Karpas-422 (cell line): ENCODE measurements at regions not wholly inside any gene's neighbourhood (a gene's known extent, or its start where the extent isn't known, plus 50 kb on each side); places are given as distances from the start of the nearest gene placed in this dataset.

Source experiments
- DNase-seq: peaks from one replicate; pipeline ENCODE4 v3.0.0-alpha.2; 2015
- H2AFZ ChIP-seq: fragments of 200-600 bp; sonication (generic); 2 replicates; pipeline ENCODE4 v1.6.1; 2014; ENCODE audit warnings: antibody characterized with exemption, low read length, mixed read lengths
- H3K27ac ChIP-seq: fragments of 200-600 bp; sonication (generic); 2 replicates; pipeline ENCODE4 v1.5.1; 2014; ENCODE audit warnings: mild to moderate bottlenecking, low read length, moderate library complexity
- H3K27me3 ChIP-seq: fragments of 200-600 bp; sonication (generic); 2 replicates; pipeline ENCODE4 v1.6.1; 2014; ENCODE audit warnings: low read length, mixed read lengths
- H3K36me3 ChIP-seq: fragments of 200-600 bp; sonication (generic); 2 replicates; pipeline ENCODE4 v1.6.1; 2014; ENCODE audit warnings: low read length, mixed read lengths; ENCODE audit not compliant: insufficient read depth
- H3K4me1 ChIP-seq: fragments of 200-600 bp; sonication (generic); 2 replicates; pipeline ENCODE4 v1.6.1; 2014; ENCODE audit warnings: mild to moderate bottlenecking, low read length, mixed read lengths
- H3K4me2 ChIP-seq: fragments of 200-600 bp; sonication (generic); 2 replicates; pipeline ENCODE4 v1.6.1; 2014; ENCODE audit warnings: low read length, low read depth, mild to moderate bottlenecking; ENCODE audit not compliant: poor library complexity, severe bottlenecking
- H3K4me3 ChIP-seq: fragments of 200-600 bp; sonication (generic); 2 replicates; pipeline ENCODE4 v1.5.1; 2014; ENCODE audit warnings: mild to moderate bottlenecking, antibody characterized with exemption, low read length, mixed read lengths
- H3K79me2 ChIP-seq: fragments of 200-600 bp; sonication (generic); 2 replicates; pipeline ENCODE4 v1.6.1; 2014; ENCODE audit warnings: mild to moderate bottlenecking, low read length, mixed read lengths
- H3K9ac ChIP-seq: fragments of 200-600 bp; sonication (generic); 2 replicates; pipeline ENCODE4 v1.6.0; 2014; ENCODE audit warnings: low read length
- H3K9me2 ChIP-seq: fragments of 200-600 bp; sonication (generic), shearing (Covaris generic); replicated peaks from 2 replicates; pipeline ENCODE4 v1.6.0; 2014; ENCODE audit warnings: mild to moderate bottlenecking, low read length, moderate library complexity; ENCODE audit not compliant: insufficient read depth
- H3K9me3 ChIP-seq: fragments of 300-700, 200-600 bp; sonication (generic); 2 replicates; pipeline ENCODE4 v1.6.1; 2014; ENCODE audit warnings: low read length, mixed read lengths
- H4K20me1 ChIP-seq: fragments of 200-600 bp; sonication (generic); 2 replicates; pipeline ENCODE4 v1.6.1; 2014; ENCODE audit warnings: mild to moderate bottlenecking, antibody characterized with exemption, low read length, low read depth; ENCODE audit not compliant: insufficient read depth

GRCh38 chr14:28952161-28952560 lies 185.6 kb downstream of the FOXG1 start:
- Histone ChIP-seq H3K9ac (no peak overlapping the region), H3K9me3 (peaks cover 62% of the 10 kb centered on the region), H3K36me3 (no peaks in the 10 kb centered on the region), H3K27me3 (no peaks in the 10 kb centered on the region), H3K9me2 (no peaks in the 10 kb centered on the region), H4K20me1 (no peaks in the 10 kb centered on the region), H3K4me2 (no peak overlapping the region), H3K4me3 (no peak overlapping the region), H2AFZ (no peak overlapping the region), H3K79me2 (no peaks in the 10 kb centered on the region), H3K27ac (no peak overlapping the region), H3K4me1 (no peaks in the 10 kb centered on the region)
- DNase-seq, result peak; percentile 4

- Histone ChIP-seq H3K9me3 (peaks cover 57% of the 10 kb centered on the region), H3K4me2 (no peak overlapping the region), H4K20me1 (no peaks in the 10 kb centered on the region), H3K79me2 (no peaks in the 10 kb centered on the region), H3K27ac (no peak overlapping the region), H3K9me2 (no peaks in the 10 kb centered on the region), H3K4me3 (no peak overlapping the region), H3K27me3 (no peaks in the 10 kb centered on the region), H2AFZ (no peak overlapping the region), H3K36me3 (no peaks in the 10 kb centered on the region), H3K9ac (no peak overlapping the region), H3K4me1 (no peaks in the 10 kb centered on the region)
- peak; percentile 17 for DNase-seq
Measured at GRCh38 chr14:28952666-28953065, 186.1 kb downstream of the FOXG1 start.

DNA sequence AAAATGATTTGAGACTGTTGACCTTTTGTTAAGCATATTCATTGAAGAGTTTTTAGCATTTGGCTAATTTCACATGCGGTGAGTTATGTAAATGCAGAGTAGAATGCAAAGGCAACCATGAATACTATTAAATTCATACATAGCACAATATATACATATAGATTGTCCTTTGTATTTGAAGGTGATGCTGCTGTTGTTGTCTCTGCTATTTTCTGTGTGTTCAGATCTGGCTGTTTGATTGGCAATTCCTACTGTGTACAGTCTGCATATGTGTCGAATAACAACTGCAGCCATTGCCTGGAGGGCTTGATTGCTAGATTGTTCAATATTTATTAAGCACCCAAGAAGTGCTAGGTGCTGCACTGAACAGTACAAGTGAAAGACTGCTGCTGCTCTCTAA lies 187.4 kb downstream of the FOXG1 start:
- no peaks in the 10 kb centered on the region for H3K4me1 ChIP-seq
- H3K9ac ChIP-seq, result no peak overlapping the region
- no peak overlapping the region for H3K4me3 ChIP-seq
- H3K27ac ChIP-seq, result no peak overlapping the region
- H3K4me2 ChIP-seq, result no peak overlapping the region
- no peak overlapping the region for H2AFZ ChIP-seq
- DNase-seq, result no peak
- no peaks in the 10 kb centered on the region for H3K27me3 ChIP-seq
- H3K79me2 ChIP-seq, result no peaks in the 10 kb centered on the region
- H3K36me3 ChIP-seq, result no peaks in the 10 kb centered on the region
- no peaks in the 10 kb centered on the region for H4K20me1 ChIP-seq
- H3K9me2 ChIP-seq, result no peaks in the 10 kb centered on the region
- H3K9me3 ChIP-seq, result peaks cover 55% of the 10 kb centered on the region

DNA sequence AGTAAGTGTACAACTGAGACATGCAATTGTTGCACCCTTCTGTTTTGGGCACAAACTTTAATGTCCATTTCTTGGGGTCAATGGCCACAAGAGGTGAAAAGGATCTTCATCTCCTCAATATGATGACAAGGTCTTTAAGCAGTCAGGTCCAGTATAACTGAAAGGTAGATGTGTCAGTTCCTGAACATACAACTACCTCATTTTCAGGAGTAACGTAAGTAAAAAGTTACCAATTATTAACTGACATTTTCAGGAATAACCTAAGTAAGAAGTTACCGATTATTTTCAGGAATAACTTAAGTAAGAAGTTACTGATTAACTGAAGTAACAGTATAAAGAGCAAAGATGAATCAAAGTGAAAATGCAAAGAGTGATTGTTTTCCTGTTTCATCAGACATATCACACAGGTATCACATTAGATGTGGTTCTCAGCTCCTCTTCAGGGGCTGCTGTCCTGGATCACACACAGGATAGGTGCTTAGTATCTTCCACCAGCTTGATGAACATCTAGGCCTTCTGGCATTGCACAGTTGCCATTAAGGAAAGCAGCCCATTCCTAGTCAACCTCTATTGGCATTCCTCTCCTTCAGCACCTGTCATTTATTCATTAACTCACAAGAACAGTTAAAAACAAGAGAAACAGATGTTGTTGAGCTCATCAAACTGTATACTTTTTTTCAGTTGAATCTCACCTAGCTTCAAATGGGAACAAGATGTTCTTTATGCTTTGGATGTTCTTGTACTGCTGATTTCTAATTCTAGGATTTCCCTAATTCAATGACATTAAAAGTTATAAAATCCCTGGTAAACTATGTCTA lies 200.0 kb downstream of the FOXG1 start:
- Histone ChIP-seq H3K27me3 (no peaks in the 10 kb centered on the region), H3K27ac (no peak overlapping the region)

DNA sequence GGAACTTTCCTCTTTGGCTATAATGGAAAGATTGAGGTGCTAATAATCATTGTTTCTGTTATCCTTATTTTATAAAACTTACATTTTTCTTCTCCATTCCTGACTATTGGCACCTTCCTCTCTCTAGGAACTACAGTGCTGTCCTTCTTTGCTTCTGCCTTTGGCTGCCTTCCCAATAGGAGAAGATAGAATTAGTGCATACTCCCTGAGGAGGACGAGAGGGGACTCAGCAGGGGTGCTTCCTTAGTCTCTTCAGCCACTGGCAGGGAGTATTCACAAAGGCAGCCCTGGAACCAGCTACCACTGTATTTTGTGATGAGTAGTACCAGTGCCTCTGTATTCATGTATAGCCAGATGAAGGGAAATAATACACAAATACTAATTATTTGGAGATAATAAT lies 208.5 kb downstream of the FOXG1 start:
- H3K4me1 ChIP-seq, result no peaks in the 10 kb centered on the region
- no peaks in the 10 kb centered on the region for H3K9me2 ChIP-seq
- no peaks in the 10 kb centered on the region for H3K27me3 ChIP-seq
- no peak overlapping the region for H2AFZ ChIP-seq
- no peak overlapping the region for H3K9ac ChIP-seq
- H3K9me3 ChIP-seq, result peaks cover 70% of the 10 kb centered on the region
- no peak overlapping the region for H3K4me3 ChIP-seq
- no peaks in the 10 kb centered on the region for H3K79me2 ChIP-seq
- H3K27ac ChIP-seq, result no peak overlapping the region
- DNase-seq, result no peak
- H3K4me2 ChIP-seq, result no peak overlapping the region
- H4K20me1 ChIP-seq, result no peaks in the 10 kb centered on the region
- H3K36me3 ChIP-seq, result no peaks in the 10 kb centered on the region

More for the DNA sequence above, 200.0 kb downstream of the FOXG1 start:
- Histone ChIP-seq H3K9me3 (peaks cover 50% of the 10 kb centered on the region), H3K9me2 (no peaks in the 10 kb centered on the region), H3K9ac (no peak overlapping the region), H3K36me3 (no peaks in the 10 kb centered on the region), H4K20me1 (no peaks in the 10 kb centered on the region), H3K4me1 (no peaks in the 10 kb centered on the region), H3K4me2 (no peak overlapping the region), H3K79me2 (no peaks in the 10 kb centered on the region), H3K4me3 (no peak overlapping the region), H2AFZ (no peak overlapping the region)
- DNase-seq, result no peak

- H3K9me3 ChIP-seq, result peaks cover 83% of the 10 kb centered on the region
- H3K4me3 ChIP-seq, result no peak overlapping the region
- H3K9ac ChIP-seq, result no peak overlapping the region
- no peaks in the 10 kb centered on the region for H3K79me2 ChIP-seq
- H3K9me2 ChIP-seq, result no peaks in the 10 kb centered on the region
- no peaks in the 10 kb centered on the region for H3K27me3 ChIP-seq
- H3K4me2 ChIP-seq, result no peak overlapping the region
- no peaks in the 10 kb centered on the region for H3K36me3 ChIP-seq
- H3K27ac ChIP-seq, result no peak overlapping the region
- H3K4me1 ChIP-seq, result no peaks in the 10 kb centered on the region
- H4K20me1 ChIP-seq, result no peaks in the 10 kb centered on the region
- H2AFZ ChIP-seq, result no peak overlapping the region
- DNase-seq, result no peak
Measured at GRCh38 chr14:28982228-28982627, 215.6 kb downstream of the FOXG1 start.

DNA sequence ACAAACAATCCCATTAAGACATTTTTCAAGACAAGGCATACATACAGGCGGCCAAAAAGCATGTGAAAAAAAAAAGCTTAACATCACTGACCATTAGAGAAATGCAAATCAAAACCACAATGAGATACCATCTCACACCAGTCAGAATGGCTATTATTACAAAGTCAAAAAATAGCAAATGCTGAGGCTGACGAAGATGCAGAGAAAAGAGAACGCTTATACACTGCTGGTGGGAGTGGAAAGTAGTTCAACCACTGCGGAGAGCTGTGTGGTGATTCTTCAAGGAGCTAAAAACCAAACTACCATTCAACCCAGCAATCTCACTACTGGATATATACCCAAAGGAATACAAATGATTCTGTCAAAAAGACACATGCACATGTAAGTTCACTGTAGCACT lies 216.7 kb downstream of the FOXG1 start:
- H3K4me3 ChIP-seq, result no peak overlapping the region
- H3K27ac ChIP-seq, result no peak overlapping the region
- no peaks in the 10 kb centered on the region for H4K20me1 ChIP-seq
- no peaks in the 10 kb centered on the region for H3K9me2 ChIP-seq
- H3K36me3 ChIP-seq, result no peaks in the 10 kb centered on the region
- no peak overlapping the region for H2AFZ ChIP-seq
- H3K27me3 ChIP-seq, result no peaks in the 10 kb centered on the region
- no peak for DNase-seq
- no peak overlapping the region for H3K9ac ChIP-seq
- H3K79me2 ChIP-seq, result no peaks in the 10 kb centered on the region
- H3K4me2 ChIP-seq, result no peak overlapping the region
- no peaks in the 10 kb centered on the region for H3K4me1 ChIP-seq
- peaks cover 80% of the 10 kb centered on the region for H3K9me3 ChIP-seq

DNA sequence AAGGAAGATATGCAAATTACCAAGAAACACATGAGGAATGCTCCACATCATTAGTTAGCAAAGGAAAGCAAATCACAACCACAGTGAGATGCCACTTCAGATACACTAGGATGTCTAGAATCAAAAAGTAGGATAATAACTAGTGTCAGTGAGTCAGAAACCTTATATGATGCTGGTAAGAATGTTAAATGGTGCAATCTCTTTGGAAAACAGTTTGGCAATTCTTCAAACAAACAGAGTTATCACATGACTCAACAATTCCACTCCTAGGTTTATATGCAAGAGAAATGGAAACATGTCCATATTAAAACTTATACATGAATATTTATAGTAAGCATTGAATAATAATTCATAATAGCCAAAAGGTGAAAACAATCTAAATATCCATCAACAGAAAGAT lies 220.9 kb downstream of the FOXG1 start:
- Histone ChIP-seq H2AFZ (no peak overlapping the region), H3K36me3 (no peaks in the 10 kb centered on the region), H3K27ac (no peak overlapping the region), H3K4me2 (no peak overlapping the region), H3K9me3 (peaks cover 72% of the 10 kb centered on the region), H3K27me3 (no peaks in the 10 kb centered on the region), H3K9ac (no peak overlapping the region), H3K9me2 (no peaks in the 10 kb centered on the region), H4K20me1 (no peaks in the 10 kb centered on the region), H3K4me3 (no peak overlapping the region), H3K79me2 (no peaks in the 10 kb centered on the region), H3K4me1 (no peaks in the 10 kb centered on the region)
- no peak for DNase-seq
